HG03025 (cell line): ENCODE measurements at regions not wholly inside any gene's neighbourhood (a gene's known extent, or its start where the extent isn't known, plus 50 kb on each side); places are given as distances from the start of the nearest gene placed in this dataset.
"Not testable (repeated sequence)": the region's sequence is repeated elsewhere in the genome, so short reads cannot be mapped to it uniquely, and the experiment has no call there.

Source experiments
- ATAC-seq: cut with Tn5 transposase; IDR thresholded peaks from one replicate; pipeline ENCODE4 v1.9.1; 2021; ENCODE audit warnings: mild to moderate bottlenecking, moderate library complexity; ENCODE audit not compliant: unreplicated experiment, low FRiP score

DNA sequence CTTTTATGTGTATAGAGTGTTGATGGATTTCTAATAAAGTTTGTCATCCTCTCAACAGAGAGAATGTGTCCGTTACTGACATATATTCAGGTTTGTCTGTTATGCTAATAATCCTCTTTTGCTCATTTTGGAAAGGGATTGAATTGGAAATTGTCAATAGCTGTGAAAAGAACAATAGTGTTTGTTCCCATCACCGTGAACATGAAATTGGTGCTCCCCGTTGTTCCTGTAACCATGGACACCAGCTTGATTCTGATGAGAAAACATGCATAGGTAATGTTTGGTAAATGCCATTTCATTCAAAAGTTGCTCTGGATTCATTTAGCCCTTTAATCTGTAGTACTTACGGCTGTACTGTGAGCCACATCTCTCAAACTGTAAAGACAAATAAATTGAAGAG is 707.0 kb upstream of the GOLIM4 start:
- ATAC-seq, result no peak

DNA sequence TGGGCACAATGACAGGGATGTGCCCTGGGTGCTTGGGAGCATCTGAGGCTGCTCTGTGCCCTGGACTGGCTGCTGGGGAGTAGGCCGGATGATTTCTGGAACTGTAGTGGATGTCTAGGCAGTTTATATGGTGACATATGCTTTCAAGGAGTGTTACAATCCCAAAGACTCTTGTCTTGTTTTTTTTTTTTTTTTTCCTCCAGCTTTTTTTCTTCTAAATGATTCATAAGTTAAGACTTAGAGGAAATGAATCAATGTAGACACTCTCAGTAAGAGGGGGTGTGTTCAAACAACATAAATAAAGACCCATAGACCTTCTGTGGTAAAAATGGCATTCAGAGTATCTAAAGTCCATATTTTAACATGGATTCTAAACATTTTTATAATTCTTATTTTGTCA is 706.1 kb upstream of the GOLIM4 start:
- no peak for ATAC-seq

DNA sequence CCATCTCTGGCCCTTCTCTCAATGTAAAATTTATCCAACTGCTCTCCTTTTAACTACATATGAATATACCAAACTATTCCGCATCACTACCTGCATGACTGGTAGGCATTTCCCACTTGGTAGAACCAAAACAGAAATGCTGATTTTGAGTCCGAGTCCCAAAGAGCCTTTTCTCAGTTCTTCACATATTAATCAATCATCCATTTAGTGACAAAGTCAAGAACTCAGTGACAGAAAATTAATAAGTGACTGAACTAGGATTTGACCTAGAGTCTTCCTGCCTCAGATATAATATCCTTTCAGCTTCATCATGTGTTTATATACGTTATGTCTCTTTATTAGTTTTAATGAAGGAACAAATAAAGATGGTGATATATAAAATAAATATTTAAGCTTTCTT is 700.6 kb upstream of the GOLIM4 start:
- ATAC-seq, result no peak

DNA sequence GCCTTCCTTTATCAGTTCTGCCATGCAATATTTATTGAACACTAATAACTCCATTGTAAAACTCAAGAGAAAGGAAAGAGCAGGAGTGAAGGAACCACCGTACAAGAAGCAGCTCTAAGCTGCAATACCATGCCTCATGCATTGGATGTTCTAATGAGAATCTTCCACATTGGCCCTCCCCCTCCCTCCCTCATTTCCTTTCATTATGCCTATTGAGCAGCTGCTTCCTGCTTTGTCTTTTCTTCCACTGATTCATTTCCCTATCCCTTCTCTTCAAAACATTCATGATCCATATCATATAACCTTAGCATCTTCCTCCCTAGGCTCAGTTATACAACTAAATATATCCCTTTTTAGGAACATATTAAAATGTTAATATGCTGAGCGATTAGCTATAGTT is 698.7 kb upstream of the GOLIM4 start:
- ATAC-seq, result no peak

DNA sequence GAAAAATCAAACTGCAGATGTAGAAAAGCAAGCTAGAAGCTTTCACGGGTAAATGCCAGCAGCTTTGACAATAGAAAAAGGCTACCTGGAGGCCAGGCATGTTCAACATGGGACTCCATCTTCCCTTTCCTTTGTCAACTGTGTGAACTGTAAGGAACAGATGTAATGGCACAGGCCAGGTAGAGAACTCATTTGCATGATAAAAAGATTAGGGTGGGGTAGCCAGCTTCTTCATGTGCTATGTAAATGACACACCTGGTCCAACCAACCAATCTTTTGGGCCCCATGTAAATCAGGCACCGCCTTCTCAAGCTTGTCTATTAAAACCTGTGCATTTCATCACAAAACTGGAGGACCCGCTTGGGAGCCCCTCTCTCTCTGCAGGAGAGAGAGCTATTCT is 686.5 kb upstream of the GOLIM4 start:
- ATAC-seq, result no peak

DNA sequence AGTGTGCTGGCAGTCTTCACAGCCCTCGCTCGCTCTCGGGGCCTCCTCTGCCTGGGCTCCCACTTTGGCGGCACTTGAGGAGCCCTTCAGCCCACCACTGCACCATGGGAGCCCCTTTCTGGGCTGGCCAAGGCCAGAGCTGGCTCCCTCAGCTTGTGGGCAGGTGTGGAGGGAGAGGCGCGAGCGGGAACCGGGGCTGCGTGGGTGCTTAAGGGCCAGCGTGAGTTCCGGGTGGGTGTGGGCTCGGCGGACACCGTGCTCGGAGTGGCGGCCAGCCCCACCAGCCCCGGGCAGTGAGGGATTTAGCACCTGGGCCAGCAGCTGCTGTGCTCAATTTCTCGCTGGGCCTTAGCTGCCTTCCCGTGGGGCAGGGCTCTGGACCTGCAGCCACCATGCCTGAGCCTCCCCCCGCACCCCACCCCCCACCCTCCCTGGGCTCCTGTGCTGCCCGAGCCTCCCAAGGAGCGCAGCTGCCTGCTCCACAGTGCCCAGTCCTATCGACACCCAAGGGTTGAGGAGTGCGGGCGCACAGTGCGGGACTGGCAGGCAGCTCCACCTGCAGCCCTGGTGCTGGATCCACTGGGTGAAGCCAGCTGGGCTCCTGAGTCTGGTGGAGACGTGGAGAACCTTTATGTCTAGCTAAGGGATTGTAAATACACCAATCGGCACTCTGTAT is 684.4 kb upstream of the GOLIM4 start:
- not testable (repeated sequence) for ATAC-seq

DNA sequence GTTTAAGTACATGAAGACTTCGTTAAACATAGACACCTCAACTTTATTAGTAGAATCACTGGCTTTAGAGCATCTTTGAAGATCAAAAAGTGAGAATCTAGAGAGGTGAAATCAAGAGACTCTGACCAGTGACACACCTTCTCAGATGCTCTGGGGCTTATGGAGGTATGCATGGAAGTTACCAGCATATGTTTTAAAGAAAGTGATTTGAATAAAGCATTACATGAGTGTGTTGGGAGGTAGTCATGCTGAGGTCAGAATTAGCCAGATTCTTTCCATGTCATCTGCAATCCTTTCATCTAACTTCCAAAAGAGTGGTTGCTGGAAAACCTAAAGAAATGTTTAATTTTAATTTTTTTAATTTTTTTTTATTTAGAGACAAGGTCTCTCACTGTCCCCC is 658.0 kb upstream of the GOLIM4 start:
- no peak for ATAC-seq

DNA sequence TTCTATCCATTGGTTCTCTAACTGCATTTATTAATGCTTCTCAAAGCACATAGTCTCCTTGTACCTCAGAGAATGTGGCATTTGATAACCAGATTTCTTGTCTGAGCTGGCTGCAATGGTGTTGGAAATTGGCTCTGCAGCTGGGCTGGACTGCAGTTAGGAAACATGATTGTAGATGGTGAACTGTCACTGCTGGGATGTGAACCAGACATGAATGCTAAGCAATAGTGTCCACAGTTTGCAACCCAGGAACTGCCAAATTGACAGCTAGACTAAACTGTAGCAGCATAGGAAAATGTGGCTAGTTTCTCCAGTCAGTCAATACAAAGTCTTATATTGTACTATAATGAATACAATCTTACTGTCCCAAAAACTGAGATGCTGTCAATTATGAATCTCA is 656.6 kb upstream of the GOLIM4 start:
- no peak for ATAC-seq

DNA sequence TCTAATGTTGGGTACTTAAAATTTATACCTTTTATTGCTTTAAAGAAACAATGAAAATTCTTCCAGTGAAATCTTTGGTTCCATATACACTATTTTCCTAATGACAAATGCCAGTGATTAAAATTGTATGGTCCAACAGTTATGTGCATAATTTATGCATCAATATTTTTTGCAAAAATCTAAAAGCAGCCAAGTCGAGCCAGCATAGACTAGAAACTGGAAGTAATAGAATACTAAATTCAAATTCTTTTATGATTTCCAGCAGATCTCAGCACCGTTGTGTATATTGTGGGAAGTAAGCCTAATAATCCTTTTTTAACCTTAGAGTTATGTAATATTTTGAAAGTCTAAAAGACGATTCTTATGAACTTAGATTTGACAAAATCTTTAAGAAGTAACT is 652.0 kb upstream of the GOLIM4 start:
- no peak for ATAC-seq

DNA sequence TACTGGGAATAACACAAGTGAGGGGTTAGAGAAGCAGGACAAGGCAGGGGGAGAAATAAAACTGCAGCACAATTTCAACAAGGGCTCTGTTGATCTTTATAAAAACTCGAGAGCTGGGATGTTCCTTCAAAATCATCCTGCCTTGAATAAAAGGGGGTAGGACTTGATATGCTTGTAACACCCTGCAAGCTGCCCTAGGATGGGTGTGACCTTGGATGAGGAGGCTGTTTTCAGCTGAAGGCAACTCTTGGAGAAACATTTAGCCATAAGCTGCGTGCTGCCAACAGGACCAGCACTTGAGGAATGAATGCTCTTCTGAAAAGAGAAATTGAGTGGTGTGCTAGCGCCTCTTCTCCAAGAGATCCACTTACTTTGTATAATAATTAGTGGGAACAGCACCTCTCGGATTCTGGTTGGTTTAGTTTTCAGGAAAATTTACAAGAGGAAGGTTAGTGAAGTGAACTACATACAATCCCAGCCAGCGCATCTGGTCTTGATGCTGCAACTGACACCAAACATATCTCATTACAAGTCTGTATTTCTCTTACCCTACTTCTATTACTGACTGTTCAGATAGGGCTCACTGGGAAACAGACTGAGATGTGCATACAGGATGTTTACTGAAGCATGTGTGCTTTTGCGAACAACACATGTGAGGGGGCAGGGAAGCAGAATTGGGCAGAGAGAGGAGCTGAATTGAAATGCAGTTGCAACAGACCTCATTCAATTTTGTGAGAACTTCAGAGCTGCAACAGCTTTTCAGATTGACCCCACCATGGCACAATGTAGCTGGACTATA is 643.0 kb upstream of the GOLIM4 start:
- no peak for ATAC-seq

DNA sequence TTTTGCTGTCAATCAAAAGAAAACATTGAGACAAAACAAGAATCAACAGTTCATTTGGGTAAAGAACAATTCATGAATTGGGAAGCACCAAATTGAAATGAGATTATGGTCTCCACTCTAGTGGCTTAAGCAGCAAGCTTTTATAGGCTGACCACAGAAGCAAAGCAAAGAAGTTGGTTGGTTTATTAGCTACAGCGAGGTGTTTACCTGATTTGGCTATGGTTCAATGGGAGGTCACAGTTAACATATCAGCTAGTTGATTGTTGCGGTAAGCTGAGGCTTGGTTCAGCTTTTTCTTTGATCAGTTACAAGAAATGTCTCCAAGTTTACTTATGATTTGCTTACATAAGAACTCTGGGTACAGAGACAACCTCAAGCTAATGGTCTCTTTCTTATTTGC is 640.5 kb upstream of the GOLIM4 start:
- ATAC-seq, result no peak

DNA sequence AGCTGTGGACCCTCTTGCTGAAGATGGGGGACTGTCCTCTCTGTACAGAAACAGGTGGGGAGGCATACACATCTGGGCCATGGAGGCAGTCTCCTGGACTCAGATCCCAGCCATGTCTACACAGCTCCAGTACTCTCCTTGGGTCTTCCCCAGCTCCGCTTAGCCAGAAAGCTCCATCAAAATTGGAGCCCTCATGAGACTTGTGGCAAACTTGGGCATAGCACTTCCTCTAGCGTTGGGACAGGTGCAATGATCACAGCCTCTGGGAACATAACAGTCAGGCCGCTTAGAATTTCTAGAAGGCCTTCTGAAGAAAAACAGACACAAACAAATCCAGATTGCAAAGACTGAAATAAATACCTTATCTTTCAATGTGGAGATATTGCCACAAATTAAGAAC is 634.3 kb upstream of the GOLIM4 start:
- ATAC-seq, result no peak

DNA sequence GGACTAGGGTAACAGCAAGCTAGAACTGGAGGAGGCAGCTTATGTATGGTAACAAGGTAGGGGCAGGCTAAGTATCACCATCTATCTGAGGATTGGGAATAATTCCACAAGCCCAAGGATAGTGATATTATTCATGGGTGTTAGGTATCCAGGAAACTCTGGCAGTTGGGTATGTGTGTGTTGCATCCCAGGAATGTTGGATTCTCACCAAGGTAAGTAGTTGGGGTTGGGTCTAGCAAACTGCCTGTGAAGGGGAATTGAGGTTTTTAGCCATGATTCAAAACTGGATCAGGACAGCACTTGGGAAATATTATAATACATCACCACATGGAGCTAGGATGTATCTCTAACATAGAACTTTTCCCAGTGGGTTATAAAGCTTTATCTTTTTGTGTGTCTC is 626.4 kb upstream of the GOLIM4 start:
- ATAC-seq, result no peak

DNA sequence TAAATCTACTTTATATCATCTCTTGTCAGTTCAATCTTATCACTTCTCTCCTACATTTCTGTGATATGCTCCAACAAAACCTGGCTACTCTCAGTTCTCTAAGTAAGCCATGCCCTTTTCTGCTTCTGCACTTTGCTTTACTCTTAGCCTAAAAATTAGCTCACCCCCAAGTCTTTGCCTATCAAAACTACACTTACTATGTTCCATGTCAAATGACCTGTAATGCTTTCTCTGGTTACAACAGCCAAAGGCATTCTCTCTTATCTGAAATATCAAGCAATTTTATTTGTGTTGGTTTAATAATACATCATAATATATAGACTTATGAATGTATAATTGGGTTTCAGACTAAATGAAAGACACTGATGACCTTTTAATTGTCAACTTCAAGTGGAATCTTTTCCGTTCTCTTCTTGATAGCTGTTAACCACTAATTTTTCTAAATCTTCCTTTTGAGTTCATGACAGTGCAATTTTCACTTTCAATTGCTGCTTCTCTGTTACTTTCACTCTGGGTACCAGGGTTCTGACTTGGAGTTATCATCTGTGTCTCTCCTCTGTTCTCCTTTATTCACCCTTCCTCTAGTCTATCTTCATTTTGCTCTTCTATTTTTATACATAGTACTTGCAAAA is 619.0 kb upstream of the GOLIM4 start:
- ATAC-seq, result peak; percentile 93

DNA sequence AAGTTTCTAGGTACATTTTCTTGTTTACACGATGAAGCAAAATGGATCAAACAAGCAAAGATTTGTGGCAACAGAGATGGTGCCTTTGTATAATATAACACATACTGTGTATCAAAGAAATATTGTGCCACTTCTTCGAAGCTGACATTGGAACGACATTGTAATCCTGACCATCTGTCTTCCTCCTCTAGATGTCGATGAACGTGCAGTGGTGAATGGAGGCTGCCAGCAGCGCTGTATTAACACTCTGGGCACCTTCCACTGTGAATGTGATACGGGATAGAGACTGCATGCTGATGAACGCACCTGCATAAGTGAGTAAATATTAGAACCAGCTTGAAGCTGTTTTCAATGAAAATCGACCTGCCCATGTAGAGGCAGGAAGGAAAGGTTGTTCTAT is 613.3 kb upstream of the GOLIM4 start:
- ATAC-seq, result no peak

DNA sequence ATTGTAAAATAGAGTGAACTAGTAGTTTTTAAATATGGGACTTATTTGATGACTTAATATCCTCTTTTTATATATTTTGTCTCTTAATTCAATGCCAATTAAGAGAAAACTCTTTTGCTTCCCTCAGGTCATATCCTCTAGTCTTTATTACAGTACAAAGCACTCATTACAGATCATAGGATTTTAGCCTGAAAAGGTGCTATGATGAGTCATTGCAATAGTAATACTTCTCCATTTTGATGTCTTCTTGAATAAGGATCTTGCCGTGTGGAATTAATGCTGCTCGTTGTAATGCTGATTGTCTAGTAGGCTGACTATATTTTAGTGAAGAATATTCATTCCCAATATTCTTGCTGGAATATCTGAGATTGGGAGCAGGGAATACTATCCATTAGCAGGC is 612.2 kb upstream of the GOLIM4 start:
- no peak for ATAC-seq

DNA sequence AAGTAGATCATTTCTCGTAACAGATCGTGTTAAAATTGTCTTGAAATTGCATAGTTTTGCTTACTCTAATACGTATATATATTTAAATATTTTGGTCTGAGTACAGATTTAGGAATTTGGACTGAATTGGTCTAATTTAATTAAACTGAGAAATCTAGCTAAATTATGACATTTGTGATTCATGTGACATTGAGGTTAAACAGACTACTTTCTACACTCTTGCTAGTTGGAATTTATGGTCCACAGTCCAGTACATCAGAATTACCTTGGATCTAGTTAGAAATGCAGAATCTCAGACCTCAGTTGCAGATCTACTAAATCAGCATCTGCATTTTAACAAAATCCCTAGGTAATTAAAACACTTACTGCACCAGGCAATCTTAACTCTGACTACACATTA is 609.7 kb upstream of the GOLIM4 start:
- ATAC-seq, result no peak

DNA sequence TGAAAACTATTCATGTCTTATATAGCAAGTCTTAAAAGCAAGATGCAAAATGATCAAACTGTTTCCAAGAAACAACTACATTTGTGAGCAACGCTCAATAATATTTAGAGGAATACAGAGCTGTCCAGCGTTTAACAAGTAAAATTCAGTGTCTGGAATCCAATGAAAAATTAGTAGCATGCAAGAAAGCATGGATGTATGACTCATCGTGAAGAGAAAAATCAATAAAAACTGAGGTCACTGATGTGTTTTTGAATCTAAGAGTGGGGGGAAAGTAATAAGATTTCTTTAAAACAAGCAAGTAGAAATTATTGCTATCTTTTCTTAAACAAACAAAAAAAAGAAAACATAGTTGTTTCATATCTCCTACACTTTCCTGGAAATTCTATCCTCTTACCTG is 600.3 kb upstream of the GOLIM4 start:
- no peak for ATAC-seq

DNA sequence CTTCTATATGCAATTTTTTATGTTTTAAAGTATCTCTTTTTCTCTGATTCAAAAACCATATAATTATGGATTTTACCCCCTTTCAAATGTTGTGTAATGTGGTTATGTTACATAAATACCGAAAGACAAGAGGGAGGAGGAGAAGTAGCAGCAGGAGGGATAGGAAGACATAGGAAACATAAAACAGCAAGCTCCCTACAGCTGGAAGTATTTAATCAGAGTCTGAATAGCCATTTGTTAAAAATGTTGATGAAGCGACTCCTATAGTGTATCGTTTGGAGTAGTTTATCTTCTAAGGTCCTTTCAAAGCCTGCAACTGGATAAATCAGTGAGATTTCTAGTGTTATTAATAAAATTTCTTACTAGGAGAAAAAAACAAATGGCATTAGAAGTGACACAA is 598.1 kb upstream of the GOLIM4 start:
- ATAC-seq, result no peak

DNA sequence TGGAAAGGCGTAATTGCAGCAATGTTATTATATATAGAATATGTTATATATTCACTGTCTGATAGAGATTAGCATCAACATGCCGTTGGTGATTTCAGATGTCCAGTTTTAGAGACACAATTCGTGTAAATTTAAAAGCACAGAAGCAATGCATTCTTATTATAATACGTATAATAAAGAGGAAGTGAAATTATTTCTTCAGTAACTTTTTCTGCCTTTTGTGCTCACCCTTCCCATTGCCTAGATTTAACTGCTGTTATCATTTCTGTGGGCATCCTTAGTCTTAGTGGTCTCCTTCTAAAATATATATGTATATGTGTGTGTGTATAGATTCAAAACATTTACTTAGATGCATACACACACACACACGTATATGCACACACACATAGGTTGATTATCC is 592.5 kb upstream of the GOLIM4 start:
- no peak for ATAC-seq

DNA sequence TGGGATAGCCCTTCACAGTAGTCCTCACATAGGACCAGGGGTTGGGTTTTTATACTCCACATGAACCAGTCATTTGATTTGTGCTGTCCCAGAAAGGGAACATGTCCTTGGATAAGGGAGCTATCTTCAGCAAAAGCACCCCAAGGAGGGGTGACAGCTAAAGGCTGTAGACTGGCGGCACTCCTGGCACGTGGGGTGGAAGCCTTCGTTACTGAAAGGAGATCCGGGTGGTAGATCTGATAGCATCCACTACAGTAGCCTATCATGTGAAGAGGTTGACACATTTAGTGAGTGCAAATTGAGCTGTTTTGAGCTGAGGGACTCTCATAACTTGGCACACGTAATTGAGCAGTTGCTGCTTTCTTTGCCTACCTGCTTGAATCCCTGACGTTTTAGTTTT is 588.8 kb upstream of the GOLIM4 start:
- ATAC-seq, result no peak

DNA sequence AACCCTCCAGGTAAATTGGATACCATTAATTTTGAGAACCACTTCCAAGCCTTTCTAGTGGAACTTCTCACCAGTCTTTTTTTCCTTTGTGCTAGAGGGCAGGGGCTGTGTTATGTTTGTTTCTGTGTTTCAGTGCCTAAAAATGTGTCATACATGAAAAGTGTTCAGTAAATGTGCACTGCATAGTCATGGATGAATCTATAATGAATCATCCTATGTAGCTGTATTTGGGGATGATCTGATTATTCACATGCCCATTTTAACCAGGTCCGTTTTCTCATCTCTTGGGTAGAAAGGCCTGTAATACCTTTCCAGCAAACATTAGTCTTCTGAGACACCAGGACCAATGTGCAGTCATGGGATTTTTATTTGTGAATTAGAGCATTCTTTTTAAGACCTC is 583.0 kb upstream of the GOLIM4 start:
- no peak for ATAC-seq
